Endothelial cell of umbilical vein (primary cell): ENCODE measurements at regions not wholly inside any gene's neighbourhood (a gene's known extent, or its start where the extent isn't known, plus 50 kb on each side); places are given as distances from the start of the nearest gene placed in this dataset.

Experiments
- BruUV-seq: library from RNA; stranded (reverse); fragments of 400-500 nt; replicated peaks from 2 replicates; lab custom pipeline; 2021; lab: Mats Ljungman, UMichigan
- CTCF ChIA-PET: fragments of 300-600, 350-600 bp; sonication (Branson Sonifier 250); formaldehyde crosslinking; loops from one replicate; lab custom pipeline; 2021; ENCODE audit warnings: antibody characterized with exemption, inconsistent platforms; lab: Charles Lee
- POLR2A ChIA-PET: fragments of 300-600, 350-600 bp; sonication (Branson Sonifier 250); formaldehyde crosslinking; loops from one replicate; lab custom pipeline; 2021; ENCODE audit warnings: antibody characterized with exemption, inconsistent platforms; lab: Charles Lee
- DNase-seq: peaks from one replicate; pipeline ENCODE4 v3.0.0-alpha.2; 2011; ENCODE audit warnings: low read depth, low spot score
- FAIRE-seq: peaks from 2 replicates; lab custom pipeline; 2011; peaks lifted over from hg19 to GRCh38; lab: Jason Lieb, UNC
- H2AFZ ChIP-seq: 2 replicates; pipeline ENCODE4 v1.6.0; 2012; ENCODE audit warnings: low read depth, low read length, control low read depth, inconsistent platforms
- H3K27ac ChIP-seq: 2 replicates; pipeline ENCODE4 v1.5.1; 2011; ENCODE audit warnings: low read depth, mild to moderate bottlenecking, control low read depth, low read length, moderate library complexity; ENCODE audit not compliant: insufficient read depth
- H3K27me3 ChIP-seq, 2 experiments: 2 replicates each; pipeline versions ENCODE4 v1.6.0 to v1.6.1; 2011; ENCODE audit warnings: low read length in 2 of 2, mixed read lengths in 1 of 2; ENCODE audit not compliant: control insufficient read depth in 2 of 2, insufficient read depth in 2 of 2
- H3K36me3 ChIP-seq, 2 experiments: 2 replicates in 1 of 2; 3 replicates in 1 of 2; pipeline ENCODE4 v1.5.1; 2011; ENCODE audit warnings: low read length in 2 of 2, mild to moderate bottlenecking in 1 of 2, moderate library complexity in 1 of 2; ENCODE audit not compliant: control insufficient read depth in 2 of 2, insufficient read depth in 2 of 2; ENCODE audit errors: extremely low read depth in 1 of 2
- H3K4me1 ChIP-seq: 3 replicates; pipeline ENCODE4 v1.5.1; 2011; ENCODE audit warnings: mild to moderate bottlenecking, low read length; ENCODE audit not compliant: control insufficient read depth, insufficient read depth; ENCODE audit errors: extremely low read depth
- H3K4me2 ChIP-seq: 2 replicates; pipeline ENCODE4 v1.6.1; 2011; ENCODE audit warnings: low read length, control low read depth, mixed read lengths; ENCODE audit not compliant: insufficient read depth
- H3K4me3 ChIP-seq, 3 experiments: fragments of 200-600 bp in 1 of 3; sonication (generic), shearing (Covaris generic) in 1 of 3; replicated peaks in 1 of 3; 2 replicates each; pipeline ENCODE4 v1.5.1; 2011 to 2016; ENCODE audit warnings: control low read depth in 3 of 3, low read length in 3 of 3, mild to moderate bottlenecking in 2 of 3, inconsistent platforms in 1 of 3, low read depth in 1 of 3, moderate library complexity in 1 of 3; ENCODE audit not compliant: insufficient read depth in 1 of 3
- H3K79me2 ChIP-seq: 2 replicates; pipeline ENCODE4 v1.6.0; 2012; ENCODE audit warnings: low read length, inconsistent platforms; ENCODE audit not compliant: control insufficient read depth, insufficient read depth
- H3K9ac ChIP-seq: replicated peaks from 2 replicates; pipeline ENCODE3; 2011; ENCODE audit warnings: low read length, control low read depth; ENCODE audit not compliant: insufficient read depth; ENCODE audit errors: extremely low read depth
- H3K9me1 ChIP-seq: replicated peaks from 3 replicates; pipeline ENCODE4 v1.6.0; 2011; ENCODE audit warnings: mild to moderate bottlenecking, low read length; ENCODE audit not compliant: control insufficient read depth, insufficient read depth; ENCODE audit errors: extremely low read depth
- H3K9me3 ChIP-seq: replicated peaks from 2 replicates; pipeline ENCODE4 v1.5.1; 2012; ENCODE audit warnings: low read length, inconsistent platforms; ENCODE audit not compliant: control insufficient read depth, insufficient read depth
- H4K20me1 ChIP-seq: replicated peaks from 2 replicates; pipeline ENCODE3; 2011; ENCODE audit warnings: mild to moderate bottlenecking, low read length; ENCODE audit not compliant: control insufficient read depth, insufficient read depth; ENCODE audit errors: extremely low read depth
- FOS ChIP-seq: IDR thresholded peaks from 2 replicates; pipeline ENCODE4 v1.6.1; 2011; ENCODE audit warnings: mild to moderate bottlenecking, low read length, moderate library complexity, borderline replicate concordance; ENCODE audit not compliant: insufficient read depth
- GATA2 ChIP-seq: IDR thresholded peaks from 2 replicates; pipeline ENCODE4 v1.7.0; 2011; ENCODE audit warnings: low read depth, mild to moderate bottlenecking, moderate library complexity, mixed read lengths, low read length; ENCODE audit not compliant: insufficient read length, insufficient read depth
- JUN ChIP-seq: IDR thresholded peaks from 2 replicates; pipeline ENCODE4 v1.6.1; 2011; ENCODE audit warnings: borderline replicate concordance, low read depth; ENCODE audit not compliant: insufficient read length, insufficient read depth
- MYC ChIP-seq: IDR thresholded peaks from one replicate; pipeline ENCODE4 v1.6.1; 2011; ENCODE audit warnings: mild to moderate bottlenecking, low read depth, low read length
- dilution Hi-C: fragments of 300-500 bp; cut with MboI; formaldehyde crosslinking; loops from one replicate; pipeline ENCODE4 v1.15.0; 2019; ENCODE audit warnings: low sequenced_read_pairs; ENCODE audit not compliant: extremely low pct_ligation_motif_present
- intact Hi-C: fragments of 100-400 bp; cut with micrococcal nuclease; formaldehyde crosslinking; loops from one replicate; pipeline ENCODE4 v1.10.0; 2022

- H3K79me2 ChIP-seq: no peaks in the 10 kb centered on the region
- no peaks in the 10 kb centered on the region for H3K27me3 ChIP-seq
- H3K9me3 ChIP-seq: peaks cover 2% of the 10 kb centered on the region
- H3K4me1 ChIP-seq: no peaks in the 10 kb centered on the region
- ChIA-PET CTCF (no interaction called here), POLR2A (no interaction called here)
- H3K4me3 ChIP-seq: no peak overlapping the region
- FAIRE-seq (no peak), DNase-seq (no peak)
- H3K4me2 ChIP-seq: no peak overlapping the region
- BruUV-seq: no TSS peak
- no peaks in the 10 kb centered on the region for H3K36me3 ChIP-seq
- no peaks in the 10 kb centered on the region for H4K20me1 ChIP-seq
- H3K9me1 ChIP-seq: no peaks in the 10 kb centered on the region
- H3K9ac ChIP-seq: no peak overlapping the region
- intact Hi-C loops (no loop called here), dilution Hi-C loops (no loop called here)
- no peak overlapping the region for H3K27ac ChIP-seq
- H2AFZ ChIP-seq: no peak overlapping the region
- no peak for TF ChIP-seq FOS
Measured at GRCh38 chr11:115743719-115744118, 239.5 kb upstream of the CADM1 start.

GRCh38 chr11:115741376-115742107, 237.3 kb upstream of the CADM1 start:
- FAIRE-seq: no peak
- POLR2A ChIA-PET: no interaction called here
- intact Hi-C loops: no loop called here

More at GRCh38 chr11:115741376-115742107, 237.3 kb upstream of the CADM1 start:
- no TSS peak for BruUV-seq
- Histone ChIP-seq H3K4me2 (no peak overlapping the region), H3K9me1 (no peaks in the 10 kb centered on the region), H2AFZ (no peak overlapping the region), H4K20me1 (no peaks in the 10 kb centered on the region), H3K4me1 (no peaks in the 10 kb centered on the region), H3K9me3 (peaks cover 5% of the 10 kb centered on the region), H3K4me3 (no peak overlapping the region), H3K27me3 (no peaks in the 10 kb centered on the region), H3K79me2 (no peaks in the 10 kb centered on the region), H3K36me3 (no peaks in the 10 kb centered on the region), H3K9ac (no peak overlapping the region), H3K27ac (no peak overlapping the region)
- TF ChIP-seq MYC (no peak), JUN (no peak), FOS (no peak), GATA2 (no peak)
- CTCF ChIA-PET: no interaction called here
- dilution Hi-C loops: no loop called here
- no peak for DNase-seq
